ENCODE measurements at regions not wholly inside any gene's neighbourhood (a gene's known extent, or its start where the extent isn't known, plus 50 kb on each side); places are given as distances from the start of the nearest gene placed in this dataset.

DNA sequence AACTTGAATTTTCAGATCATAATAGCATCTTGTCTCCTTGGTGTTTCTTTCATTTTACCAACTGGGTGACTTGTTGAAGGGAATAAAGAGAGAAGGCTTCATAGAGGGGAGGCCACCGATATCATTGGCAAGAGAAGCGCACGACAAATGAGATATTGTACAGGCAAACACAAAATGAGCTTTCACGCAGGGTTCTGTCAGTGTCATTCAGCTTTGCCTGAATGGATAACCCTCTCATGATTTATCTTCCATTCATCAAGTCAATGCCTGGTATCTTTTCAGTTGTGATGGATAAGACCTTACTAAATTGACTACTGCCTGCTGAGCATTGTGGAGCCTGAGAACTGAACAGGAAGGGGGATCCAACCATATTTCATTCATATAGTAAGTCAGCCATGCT is 188.6 kb upstream of the EPHA3 start (continued):
- TF ChIP-seq IRF4 (IDR thresholded peaks at IDR 0.05; ENCODE audit: low read depth, low read length), result no peak
- no peak for TF ChIP-seq KAT2A (conservative IDR thresholded peaks at IDR 0.05; ENCODE audit: control insufficient read depth, low read depth, low read length)
- no peak for TF ChIP-seq RFX5 (IDR thresholded peaks at IDR 0.05; ENCODE audit: low read depth, low read length)
- TF ChIP-seq, protein P1, sequence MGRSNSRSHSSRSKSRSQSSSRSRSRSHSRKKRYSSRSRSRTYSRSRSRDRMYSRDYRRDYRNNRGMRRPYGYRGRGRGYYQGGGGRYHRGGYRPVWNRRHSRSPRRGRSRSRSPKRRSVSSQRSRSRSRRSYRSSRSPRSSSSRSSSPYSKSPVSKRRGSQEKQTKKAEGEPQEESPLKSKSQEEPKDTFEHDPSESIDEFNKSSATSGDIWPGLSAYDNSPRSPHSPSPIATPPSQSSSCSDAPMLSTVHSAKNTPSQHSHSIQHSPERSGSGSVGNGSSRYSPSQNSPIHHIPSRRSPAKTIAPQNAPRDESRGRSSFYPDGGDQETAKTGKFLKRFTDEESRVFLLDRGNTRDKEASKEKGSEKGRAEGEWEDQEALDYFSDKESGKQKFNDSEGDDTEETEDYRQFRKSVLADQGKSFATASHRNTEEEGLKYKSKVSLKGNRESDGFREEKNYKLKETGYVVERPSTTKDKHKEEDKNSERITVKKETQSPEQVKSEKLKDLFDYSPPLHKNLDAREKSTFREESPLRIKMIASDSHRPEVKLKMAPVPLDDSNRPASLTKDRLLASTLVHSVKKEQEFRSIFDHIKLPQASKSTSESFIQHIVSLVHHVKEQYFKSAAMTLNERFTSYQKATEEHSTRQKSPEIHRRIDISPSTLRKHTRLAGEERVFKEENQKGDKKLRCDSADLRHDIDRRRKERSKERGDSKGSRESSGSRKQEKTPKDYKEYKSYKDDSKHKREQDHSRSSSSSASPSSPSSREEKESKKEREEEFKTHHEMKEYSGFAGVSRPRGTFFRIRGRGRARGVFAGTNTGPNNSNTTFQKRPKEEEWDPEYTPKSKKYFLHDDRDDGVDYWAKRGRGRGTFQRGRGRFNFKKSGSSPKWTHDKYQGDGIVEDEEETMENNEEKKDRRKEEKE (IDR thresholded peaks at IDR 0.05), result no peak
- TF ChIP-seq GABPA (IDR thresholded peaks at IDR 0.05; ENCODE audit: low read depth), result no peak
- TF ChIP-seq TCF3 (IDR thresholded peaks at IDR 0.05; ENCODE audit: borderline replicate concordance, insufficient read depth, low read depth, low read length), result no peak
- TF ChIP-seq NRF1 (conservative IDR thresholded peaks at IDR 0.05; ENCODE audit: low read depth, low read length), result no peak
- no peak for TF ChIP-seq NR2C2 (IDR thresholded peaks at IDR 0.05; ENCODE audit: borderline replicate concordance, control insufficient read depth, insufficient read length, low read depth)
- TF ChIP-seq YBX1 (IDR thresholded peaks at IDR 0.05), result no peak
- TF ChIP-seq, protein P2, sequence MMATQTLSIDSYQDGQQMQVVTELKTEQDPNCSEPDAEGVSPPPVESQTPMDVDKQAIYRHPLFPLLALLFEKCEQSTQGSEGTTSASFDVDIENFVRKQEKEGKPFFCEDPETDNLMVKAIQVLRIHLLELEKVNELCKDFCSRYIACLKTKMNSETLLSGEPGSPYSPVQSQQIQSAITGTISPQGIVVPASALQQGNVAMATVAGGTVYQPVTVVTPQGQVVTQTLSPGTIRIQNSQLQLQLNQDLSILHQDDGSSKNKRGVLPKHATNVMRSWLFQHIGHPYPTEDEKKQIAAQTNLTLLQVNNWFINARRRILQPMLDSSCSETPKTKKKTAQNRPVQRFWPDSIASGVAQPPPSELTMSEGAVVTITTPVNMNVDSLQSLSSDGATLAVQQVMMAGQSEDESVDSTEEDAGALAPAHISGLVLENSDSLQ (IDR thresholded peaks at IDR 0.05), result no peak
- TF ChIP-seq WRNIP1 (IDR thresholded peaks at IDR 0.05; ENCODE audit: borderline replicate concordance, low read depth, low read length), result no peak

All from GM12878 (cell line).